ENCODE measurements at regions not wholly inside any gene's neighbourhood (a gene's known extent, or its start where the extent isn't known, plus 50 kb on each side); places are given as distances from the start of the nearest gene placed in this dataset.

- H3F3A ChIP-seq (ENCODE audit: insufficient read depth, low read length): no peaks in the 10 kb centered on the region
Measured at GRCh38 chr3:61347981-61348380, 96.7 kb upstream of the FHIT start.

GRCh38 chr3:61349717-61350116, 98.5 kb upstream of the FHIT start:
- Histone ChIP-seq H3K9me2 (replicated peaks; ENCODE audit: insufficient read depth, low read length) (no peaks in the 10 kb centered on the region), H2AFZ (ENCODE audit: low read length) (no peak overlapping the region), H4K20me1 (ENCODE audit: insufficient read depth, low read length) (no peaks in the 10 kb centered on the region), H3K27me3 (replicated peaks; ENCODE audit: insufficient read depth, low read length) (peaks cover 5% of the 10 kb centered on the region; the same call in 1 of the 2 replicates), H3K36me3 (replicated peaks; ENCODE audit: insufficient read depth, low read length) (no peaks in the 10 kb centered on the region), H3K79me2 (ENCODE audit: low read length) (no peaks in the 10 kb centered on the region), H3K9me3 (replicated peaks; ENCODE audit: insufficient read depth, low read length) (no peaks in the 10 kb centered on the region), H3K4me1 (ENCODE audit: low read length) (0 out of 2 replicates have a peak, but pooled peaks cover under 1% of the 10 kb centered on the region), H3K4me2 (ENCODE audit: low read depth, low read length) (no peak overlapping the region), H3K9ac (ENCODE audit: low read length) (no peak overlapping the region), H3K27ac (ENCODE audit: low read length) (no peak overlapping the region), H3F3A (ENCODE audit: insufficient read depth, low read length) (no peaks in the 10 kb centered on the region), H3K4me3 (ENCODE audit: low read length) (no peak overlapping the region)
- no peak for TF ChIP-seq EZH2 (optimal IDR thresholded peaks at IDR 0.05; ENCODE audit: low read depth, low read length)
- TF ChIP-seq CTCF (IDR thresholded peaks at IDR 0.05; ENCODE audit: low read length): no peak
- TF ChIP-seq EZH2phosphoT487 (IDR thresholded peaks at IDR 0.05; ENCODE audit: low read length): no peak
- DNase-seq: no peak

More at GRCh38 chr3:61347981-61348380, 96.7 kb upstream of the FHIT start:
- no peak for DNase-seq
- Histone ChIP-seq H3K36me3 (replicated peaks; ENCODE audit: insufficient read depth, low read length) (no peaks in the 10 kb centered on the region), H3K79me2 (ENCODE audit: low read length) (no peaks in the 10 kb centered on the region), H3K27me3 (replicated peaks; ENCODE audit: insufficient read depth, low read length) (no peaks in the 10 kb centered on the region; the same call in 1 of the 2 replicates), H3K4me1 (ENCODE audit: low read length) (no peaks in the 10 kb centered on the region), H3K9me2 (replicated peaks; ENCODE audit: insufficient read depth, low read length) (no peaks in the 10 kb centered on the region), H3K27ac (ENCODE audit: low read length) (no peak overlapping the region), H3K9me3 (replicated peaks; ENCODE audit: insufficient read depth, low read length) (no peaks in the 10 kb centered on the region), H3K4me2 (ENCODE audit: low read depth, low read length) (no peak overlapping the region), H4K20me1 (ENCODE audit: insufficient read depth, low read length) (no peaks in the 10 kb centered on the region), H3K9ac (ENCODE audit: low read length) (no peak overlapping the region), H3K4me3 (ENCODE audit: low read length) (no peak overlapping the region), H2AFZ (ENCODE audit: low read length) (no peak overlapping the region)
- TF ChIP-seq EZH2 (optimal IDR thresholded peaks at IDR 0.05; ENCODE audit: low read depth, low read length) (no peak), EZH2phosphoT487 (IDR thresholded peaks at IDR 0.05; ENCODE audit: low read length) (no peak), CTCF (IDR thresholded peaks at IDR 0.05; ENCODE audit: low read length) (no peak)

- Histone ChIP-seq H3F3A (ENCODE audit: insufficient read depth, low read length) (no peaks in the 10 kb centered on the region), H3K4me3 (ENCODE audit: low read length) (no peak overlapping the region), H3K4me1 (ENCODE audit: low read length) (peaks cover 11% of the 10 kb centered on the region), H4K20me1 (ENCODE audit: insufficient read depth, low read length) (no peaks in the 10 kb centered on the region), H3K9ac (ENCODE audit: low read length) (no peak overlapping the region), H3K36me3 (replicated peaks; ENCODE audit: insufficient read depth, low read length) (no peaks in the 10 kb centered on the region), H3K27me3 (replicated peaks; ENCODE audit: insufficient read depth, low read length) (peaks cover 5% of the 10 kb centered on the region; the same call in 1 of the 2 replicates), H3K4me2 (ENCODE audit: low read depth, low read length) (no peak overlapping the region), H3K9me2 (replicated peaks; ENCODE audit: insufficient read depth, low read length) (no peaks in the 10 kb centered on the region), H2AFZ (ENCODE audit: low read length) (no peak overlapping the region), H3K9me3 (replicated peaks; ENCODE audit: insufficient read depth, low read length) (no peaks in the 10 kb centered on the region), H3K79me2 (ENCODE audit: low read length) (no peaks in the 10 kb centered on the region), H3K27ac (ENCODE audit: low read length) (no peak overlapping the region)
- DNase-seq: no peak
- TF ChIP-seq EZH2phosphoT487 (IDR thresholded peaks at IDR 0.05; ENCODE audit: low read length) (no peak), CTCF (IDR thresholded peaks at IDR 0.05; ENCODE audit: low read length) (no peak), EZH2 (optimal IDR thresholded peaks at IDR 0.05; ENCODE audit: low read depth, low read length) (no peak)
Measured at GRCh38 chr3:61350782-61351309, 99.6 kb upstream of the FHIT start.

All from MM.1S (cell line).